ENCODE measurements at regions not wholly inside any gene's neighbourhood (a gene's known extent, or its start where the extent isn't known, plus 50 kb on each side); places are given as distances from the start of the nearest gene placed in this dataset.

GRCh38 chr11:115684699-115685098 is 180.5 kb upstream of the CADM1 start:
- no peak for TF ChIP-seq POLR2A (IDR thresholded peaks at IDR 0.05)
- TF ChIP-seq CTCF (IDR thresholded peaks at IDR 0.05), result no peak
- intact Hi-C loops (cut with DNase I; ENCODE audit: low total_unique reads), result no loop called here
- H3K27ac ChIP-seq, result no peak overlapping the region
- no peaks in the 10 kb centered on the region for H3K9me3 ChIP-seq
- H3K4me1 ChIP-seq, result no peaks in the 10 kb centered on the region
- 67% methylated on average over 8 of the region's 8 CpGs for WGBS, 2 donors
- H3K36me3 ChIP-seq (ENCODE audit: low read depth, missing control alignments), result no peaks in the 10 kb centered on the region
- H3K27me3 ChIP-seq, result no peaks in the 10 kb centered on the region
- no peak overlapping the region for H3K4me3 ChIP-seq
- no peak for DNase-seq

GRCh38 chr11:115684135-115684534 is 179.9 kb upstream of the CADM1 start:
- no peaks in the 10 kb centered on the region for H3K4me1 ChIP-seq
- H3K27ac ChIP-seq, result no peak overlapping the region
- WGBS, 2 donors, result 98 to 99% methylated on average over 2 of the region's 2 CpGs
- no peak overlapping the region for H3K4me3 ChIP-seq
- intact Hi-C loops (cut with DNase I; ENCODE audit: low total_unique reads), result no loop called here
- H3K27me3 ChIP-seq, result no peaks in the 10 kb centered on the region
- TF ChIP-seq POLR2A (IDR thresholded peaks at IDR 0.05) (no peak), CTCF (IDR thresholded peaks at IDR 0.05) (no peak)
- no peaks in the 10 kb centered on the region for H3K36me3 ChIP-seq (ENCODE audit: low read depth, missing control alignments)
- no peaks in the 10 kb centered on the region for H3K9me3 ChIP-seq
- DNase-seq, result no peak

- H3K36me3 ChIP-seq (ENCODE audit: low read depth, missing control alignments), result no peaks in the 10 kb centered on the region
- no peak for TF ChIP-seq CTCF (IDR thresholded peaks at IDR 0.05)
- no peak for TF ChIP-seq POLR2A (IDR thresholded peaks at IDR 0.05)
- H3K9me3 ChIP-seq, result no peaks in the 10 kb centered on the region
- intact Hi-C loops (cut with DNase I; ENCODE audit: low total_unique reads), result no loop called here
- no peak for DNase-seq
- H3K27ac ChIP-seq, result no peak overlapping the region
- no peak overlapping the region for H3K4me3 ChIP-seq
- WGBS, 2 donors, result 52 to 80% methylated on average over 3 of the region's 3 CpGs
- H3K4me1 ChIP-seq, result no peaks in the 10 kb centered on the region
- no peaks in the 10 kb centered on the region for H3K27me3 ChIP-seq
Measured at GRCh38 chr11:115682888-115683287, 178.7 kb upstream of the CADM1 start.

- Histone ChIP-seq H3K36me3 (ENCODE audit: low read depth, missing control alignments) (no peaks in the 10 kb centered on the region), H3K4me1 (no peaks in the 10 kb centered on the region), H3K9me3 (no peaks in the 10 kb centered on the region), H3K27ac (no peak overlapping the region), H3K27me3 (no peaks in the 10 kb centered on the region), H3K4me3 (no peak overlapping the region)
- DNase-seq, result no peak
- 69 to 74% methylated on average over 5 of the region's 5 CpGs for WGBS, 2 donors
- intact Hi-C loops (cut with DNase I; ENCODE audit: low total_unique reads), result no loop called here
- TF ChIP-seq POLR2A (IDR thresholded peaks at IDR 0.05) (no peak), CTCF (IDR thresholded peaks at IDR 0.05) (no peak)
Measured at GRCh38 chr11:115682101-115682500, 177.9 kb upstream of the CADM1 start.

- DNase-seq, result no peak
- no peak for TF ChIP-seq CTCF (IDR thresholded peaks at IDR 0.05)
- no peak for TF ChIP-seq POLR2A (IDR thresholded peaks at IDR 0.05)
- no peaks in the 10 kb centered on the region for H3K27me3 ChIP-seq
- H3K4me1 ChIP-seq, result no peaks in the 10 kb centered on the region
- H3K9me3 ChIP-seq, result no peaks in the 10 kb centered on the region
- H3K27ac ChIP-seq, result no peak overlapping the region
- no peak overlapping the region for H3K4me3 ChIP-seq
- WGBS, 2 donors, result 63 to 77% methylated on average over 4 of the region's 4 CpGs
- no peaks in the 10 kb centered on the region for H3K36me3 ChIP-seq (ENCODE audit: low read depth, missing control alignments)
- intact Hi-C loops (cut with DNase I; ENCODE audit: low total_unique reads), result no loop called here
Measured at GRCh38 chr11:115679945-115680344, 175.7 kb upstream of the CADM1 start.
